ENCODE measurements at regions not wholly inside any gene's neighbourhood (a gene's known extent, or its start where the extent isn't known, plus 50 kb on each side); places are given as distances from the start of the nearest gene placed in this dataset.

DNA sequence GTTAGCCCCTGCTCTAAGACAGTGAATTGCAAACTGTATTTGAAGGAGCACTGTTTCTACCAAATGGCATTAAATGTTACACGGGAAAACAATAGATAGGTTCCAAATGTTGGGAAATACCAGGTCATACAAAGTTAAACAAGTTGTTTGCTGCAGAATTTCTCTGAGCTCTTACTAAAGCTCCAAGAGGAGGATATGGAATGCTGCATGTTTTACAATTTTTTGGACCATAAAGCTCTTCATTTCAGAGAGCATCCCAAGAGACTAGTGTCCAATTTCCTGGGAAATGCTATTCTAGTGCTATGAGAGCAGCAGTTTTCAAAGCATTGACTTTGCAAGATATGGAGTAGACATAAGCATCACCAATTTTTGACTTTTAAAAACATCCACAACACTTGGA lies 155.6 kb upstream of the CCDC68 start:
- no peak for ATAC-seq (replicated peaks in 1 of 2)
- Mint-ChIP-seq H3K4me1 (ENCODE audit: low read depth) (no peaks in the 10 kb centered on the region), H3K27ac (no peak overlapping the region), H3K27me3 (ENCODE audit: low read depth) (peaks cover 7% of the 10 kb centered on the region), H3K4me3 (no peak overlapping the region), H3K9me3 (peaks cover 0 to 2% of the 10 kb centered on the region in 2 donors), H3K36me3 (ENCODE audit: insufficient read depth in 2 of 2) (no peaks in the 10 kb centered on the region)
- no peak for DNase-seq

DNA sequence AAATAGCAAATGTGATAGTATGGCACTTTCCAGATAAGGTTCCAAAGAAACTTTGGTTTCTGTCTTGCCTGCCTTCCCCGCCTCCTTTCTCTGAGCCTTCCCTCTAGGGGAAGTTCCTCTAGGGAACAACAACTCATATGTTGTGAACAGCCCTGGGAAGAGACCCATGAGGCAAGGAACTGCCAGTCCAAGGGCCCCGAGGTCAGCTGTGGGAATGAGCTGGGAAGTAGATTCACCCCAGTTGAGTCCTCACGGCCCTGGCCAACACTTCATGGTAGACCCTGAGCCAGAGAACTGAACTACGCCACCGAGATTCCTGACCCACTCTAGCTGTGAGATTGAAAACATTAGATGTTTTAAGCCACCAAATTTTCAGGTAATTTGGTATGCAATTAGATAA lies 154.5 kb upstream of the CCDC68 start:
- Mint-ChIP-seq H3K4me1 (ENCODE audit: low read depth) (no peaks in the 10 kb centered on the region), H3K27me3 (ENCODE audit: low read depth) (peaks cover 7% of the 10 kb centered on the region), H3K4me3 (no peak overlapping the region), H3K27ac (no peak overlapping the region), H3K9me3 (peaks cover 2 to 3% of the 10 kb centered on the region in 2 donors), H3K36me3 (ENCODE audit: insufficient read depth in 2 of 2) (no peaks in the 10 kb centered on the region)
- no peak for DNase-seq
- no peak for ATAC-seq (replicated peaks in 1 of 2)

- Mint-ChIP-seq H3K4me1 (ENCODE audit: low read depth) (no peaks in the 10 kb centered on the region), H3K4me3 (no peak overlapping the region), H3K9me3 (peaks cover 2 to 5% of the 10 kb centered on the region in 2 donors), H3K27ac (no peak overlapping the region), H3K27me3 (ENCODE audit: low read depth) (peaks cover 7% of the 10 kb centered on the region), H3K36me3 (ENCODE audit: insufficient read depth in 2 of 2) (no peaks in the 10 kb centered on the region)
- ATAC-seq (replicated peaks in 1 of 2) (no peak), DNase-seq (no peak)
Measured at GRCh38 chr18:55111271-55111670, 152.0 kb upstream of the CCDC68 start.

- DNase-seq (no peak), ATAC-seq (replicated peaks in 1 of 2) (no peak)
- no peak overlapping the region for H3K27ac Mint-ChIP-seq
- peaks cover 7% of the 10 kb centered on the region for H3K27me3 Mint-ChIP-seq (ENCODE audit: low read depth)
- peaks cover 2 to 5% of the 10 kb centered on the region in 2 donors for H3K9me3 Mint-ChIP-seq
- H3K36me3 Mint-ChIP-seq (ENCODE audit: insufficient read depth in 2 of 2) = no peaks in the 10 kb centered on the region
- H3K4me3 Mint-ChIP-seq = no peak overlapping the region
- no peaks in the 10 kb centered on the region for H3K4me1 Mint-ChIP-seq (ENCODE audit: low read depth)
Measured at GRCh38 chr18:55110436-55110835, 151.2 kb upstream of the CCDC68 start.

- DNase-seq (no peak), ATAC-seq (replicated peaks in 1 of 2) (no peak)
- H3K27me3 Mint-ChIP-seq (ENCODE audit: low read depth) = peaks cover 7% of the 10 kb centered on the region
- H3K27ac Mint-ChIP-seq = no peak overlapping the region
- no peaks in the 10 kb centered on the region for H3K4me1 Mint-ChIP-seq (ENCODE audit: low read depth)
- no peak overlapping the region for H3K4me3 Mint-ChIP-seq
- no peaks in the 10 kb centered on the region for H3K36me3 Mint-ChIP-seq (ENCODE audit: insufficient read depth in 2 of 2)
- H3K9me3 Mint-ChIP-seq = peaks cover 2 to 5% of the 10 kb centered on the region in 2 donors
Measured at GRCh38 chr18:55109818-55110414, 150.7 kb upstream of the CCDC68 start.

DNA sequence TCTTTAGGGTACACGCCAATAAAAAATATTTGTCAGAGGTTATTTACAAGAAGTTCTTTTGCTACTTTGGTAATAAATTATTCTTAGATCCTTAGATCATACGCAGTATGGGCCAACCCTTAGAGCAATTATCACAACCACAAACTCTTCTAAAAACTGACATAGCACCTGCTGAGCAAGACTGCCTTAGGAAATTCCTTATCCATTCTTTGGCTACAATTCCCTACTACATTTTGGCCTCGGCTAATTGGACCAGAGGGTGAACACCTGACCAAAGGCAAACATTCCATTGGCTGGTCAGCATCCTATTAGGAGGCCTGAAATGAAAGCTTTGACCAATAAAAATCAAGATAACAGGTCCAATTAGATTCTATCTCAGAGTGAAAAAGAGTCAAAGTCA lies 147.6 kb upstream of the CCDC68 start:
- no peak for ATAC-seq (replicated peaks in 1 of 2)

DNA sequence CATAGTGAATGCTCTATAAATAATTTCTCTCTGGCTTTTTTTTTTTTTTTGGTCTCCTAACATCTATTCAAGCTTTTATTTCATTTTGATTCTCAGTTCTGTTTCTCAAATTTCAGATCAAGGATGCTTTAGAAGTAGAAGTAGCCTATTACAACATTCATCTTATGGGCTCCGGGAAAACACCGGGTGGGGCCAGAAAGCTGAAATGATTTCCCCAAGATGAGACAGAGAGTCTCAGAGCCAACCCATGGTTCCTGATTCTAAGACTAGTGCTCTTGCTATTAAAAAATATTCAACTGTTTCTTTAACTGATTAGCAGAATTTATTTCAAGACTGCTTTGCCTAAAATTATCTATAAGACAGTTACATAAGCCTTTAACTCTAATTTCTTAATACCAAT lies 147.2 kb upstream of the CCDC68 start:
- Mint-ChIP-seq H3K27me3 (ENCODE audit: low read depth) (peaks cover 6% of the 10 kb centered on the region), H3K4me1 (ENCODE audit: low read depth) (no peaks in the 10 kb centered on the region), H3K4me3 (no peak overlapping the region), H3K9me3 (peaks cover 2 to 5% of the 10 kb centered on the region in 2 donors), H3K36me3 (ENCODE audit: insufficient read depth in 2 of 2) (no peaks in the 10 kb centered on the region), H3K27ac (no peak overlapping the region)
- no peak for ATAC-seq (replicated peaks in 1 of 2)
- DNase-seq = no peak

More for the DNA sequence above, 147.6 kb upstream of the CCDC68 start:
- H3K4me1 Mint-ChIP-seq (ENCODE audit: low read depth) = no peaks in the 10 kb centered on the region
- no peak overlapping the region for H3K4me3 Mint-ChIP-seq
- H3K9me3 Mint-ChIP-seq = peaks cover 2 to 5% of the 10 kb centered on the region in 2 donors
- H3K36me3 Mint-ChIP-seq (ENCODE audit: insufficient read depth in 2 of 2) = no peaks in the 10 kb centered on the region
- H3K27ac Mint-ChIP-seq = no peak overlapping the region
- peaks cover 7% of the 10 kb centered on the region for H3K27me3 Mint-ChIP-seq (ENCODE audit: low read depth)
- DNase-seq = no peak

GRCh38 chr18:55105873-55106272 lies 146.6 kb upstream of the CCDC68 start:
- H3K27me3 Mint-ChIP-seq (ENCODE audit: low read depth) = no peaks in the 10 kb centered on the region
- no peaks in the 10 kb centered on the region for H3K4me1 Mint-ChIP-seq (ENCODE audit: low read depth)
- ATAC-seq (replicated peaks in 1 of 2) (no peak), DNase-seq (no peak)
- H3K27ac Mint-ChIP-seq = no peak overlapping the region
- H3K4me3 Mint-ChIP-seq = no peak overlapping the region
- H3K36me3 Mint-ChIP-seq (ENCODE audit: insufficient read depth in 2 of 2) = no peaks in the 10 kb centered on the region
- H3K9me3 Mint-ChIP-seq = peaks cover 2 to 5% of the 10 kb centered on the region in 2 donors

- no peak for ATAC-seq (replicated peaks in 1 of 2)
- H3K27ac Mint-ChIP-seq = no peak overlapping the region
- no peaks in the 10 kb centered on the region for H3K27me3 Mint-ChIP-seq (ENCODE audit: low read depth)
- peaks cover 0 to 2% of the 10 kb centered on the region in 2 donors for H3K9me3 Mint-ChIP-seq
- no peaks in the 10 kb centered on the region for H3K36me3 Mint-ChIP-seq (ENCODE audit: insufficient read depth in 2 of 2)
- no peaks in the 10 kb centered on the region for H3K4me1 Mint-ChIP-seq (ENCODE audit: low read depth)
- H3K4me3 Mint-ChIP-seq = no peak overlapping the region
- DNase-seq = no peak
Measured at GRCh38 chr18:55102958-55103456, 143.7 kb upstream of the CCDC68 start.

DNA sequence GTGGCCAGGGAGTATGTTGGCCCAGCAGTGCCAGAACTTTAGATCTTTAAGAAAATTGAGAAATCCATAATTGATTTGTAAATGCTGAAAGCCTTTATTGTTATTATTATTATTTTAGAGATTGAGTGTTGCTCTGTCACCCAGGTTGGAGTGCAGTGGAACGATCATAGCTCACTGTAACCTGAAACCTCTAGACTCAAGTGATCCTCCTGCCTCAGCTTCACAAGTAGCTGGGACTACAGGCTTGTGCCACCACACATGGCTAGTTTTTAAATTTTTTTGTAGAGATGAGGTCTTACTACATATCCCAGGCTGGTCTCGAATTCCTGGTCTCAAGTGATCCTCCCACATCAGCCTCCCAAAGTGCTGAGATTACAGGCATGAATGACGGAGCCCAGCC lies 143.2 kb upstream of the CCDC68 start:
- H3K4me1 Mint-ChIP-seq (ENCODE audit: low read depth) = no peaks in the 10 kb centered on the region
- no peak overlapping the region for H3K4me3 Mint-ChIP-seq
- H3K27ac Mint-ChIP-seq = no peak overlapping the region
- no peaks in the 10 kb centered on the region for H3K27me3 Mint-ChIP-seq (ENCODE audit: low read depth)
- ATAC-seq (replicated peaks in 1 of 2) = no peak
- H3K36me3 Mint-ChIP-seq (ENCODE audit: insufficient read depth in 2 of 2) = no peaks in the 10 kb centered on the region
- no peak for DNase-seq
- peaks cover 0 to 2% of the 10 kb centered on the region in 2 donors for H3K9me3 Mint-ChIP-seq

DNA sequence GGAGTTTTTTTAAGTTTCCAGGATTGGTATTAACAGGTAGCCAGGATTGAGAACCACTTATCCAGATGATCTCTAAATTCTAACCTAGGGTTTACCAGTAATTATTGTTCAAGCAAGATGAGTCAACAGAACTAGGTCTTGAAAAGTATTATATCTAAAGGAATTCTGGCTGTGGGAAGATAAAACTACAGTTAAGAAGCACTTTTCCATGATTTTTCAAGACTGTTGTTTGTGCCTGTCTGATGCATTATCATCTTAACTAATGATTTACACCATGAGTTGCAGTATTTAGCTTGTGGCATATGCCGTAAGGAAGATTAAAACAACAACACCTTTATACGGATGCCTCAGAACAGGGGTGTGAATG lies 142.2 kb upstream of the CCDC68 start:
- H3K4me1 Mint-ChIP-seq (ENCODE audit: low read depth) = no peaks in the 10 kb centered on the region
- H3K4me3 Mint-ChIP-seq = no peak overlapping the region
- ATAC-seq (replicated peaks in 1 of 2) = no peak
- peaks cover 0 to 2% of the 10 kb centered on the region in 2 donors for H3K9me3 Mint-ChIP-seq
- H3K27ac Mint-ChIP-seq = no peak overlapping the region
- H3K36me3 Mint-ChIP-seq (ENCODE audit: insufficient read depth in 2 of 2) = no peaks in the 10 kb centered on the region
- no peak for DNase-seq
- no peaks in the 10 kb centered on the region for H3K27me3 Mint-ChIP-seq (ENCODE audit: low read depth)

- Mint-ChIP-seq H3K27me3 (ENCODE audit: low read depth) (no peaks in the 10 kb centered on the region), H3K27ac (no peak overlapping the region), H3K9me3 (peaks cover 0 to 2% of the 10 kb centered on the region in 2 donors), H3K36me3 (ENCODE audit: insufficient read depth in 2 of 2) (no peaks in the 10 kb centered on the region), H3K4me3 (no peak overlapping the region), H3K4me1 (ENCODE audit: low read depth) (no peaks in the 10 kb centered on the region)
- ATAC-seq (replicated peaks in 1 of 2) = no peak
- DNase-seq = no peak
Measured at GRCh38 chr18:55100817-55101457, 141.7 kb upstream of the CCDC68 start.

GRCh38 chr18:55097456-55098170 lies 138.4 kb upstream of the CCDC68 start:
- Mint-ChIP-seq H3K9me3 (no peaks in the 10 kb centered on the region), H3K4me1 (ENCODE audit: low read depth) (no peaks in the 10 kb centered on the region), H3K4me3 (no peak overlapping the region), H3K36me3 (ENCODE audit: insufficient read depth in 2 of 2) (no peaks in the 10 kb centered on the region), H3K27ac (no peak overlapping the region), H3K27me3 (ENCODE audit: low read depth) (no peaks in the 10 kb centered on the region)
- no peak for DNase-seq
- ATAC-seq (replicated peaks in 1 of 2) = no peak

Measured in activated T-cell treated with anti-CD3 and anti-CD28 coated beads, Interleukin-2, amount 50 U/mL, for 72 hours (primary cell).